ENCODE measurements at regions not wholly inside any gene's neighbourhood (a gene's known extent, or its start where the extent isn't known, plus 50 kb on each side); places are given as distances from the start of the nearest gene placed in this dataset.

GRCh38 chr6:51024126-51024525 lies 205.5 kb downstream of the TFAP2B start:
- H3K9me2 ChIP-seq (replicated peaks; ENCODE audit: insufficient read depth, low read length): no peaks in the 10 kb centered on the region
- no peak for TF ChIP-seq EZH2phosphoT487 (conservative IDR thresholded peaks at IDR 0.05; ENCODE audit: low read length)
- TF ChIP-seq, protein P1, sequence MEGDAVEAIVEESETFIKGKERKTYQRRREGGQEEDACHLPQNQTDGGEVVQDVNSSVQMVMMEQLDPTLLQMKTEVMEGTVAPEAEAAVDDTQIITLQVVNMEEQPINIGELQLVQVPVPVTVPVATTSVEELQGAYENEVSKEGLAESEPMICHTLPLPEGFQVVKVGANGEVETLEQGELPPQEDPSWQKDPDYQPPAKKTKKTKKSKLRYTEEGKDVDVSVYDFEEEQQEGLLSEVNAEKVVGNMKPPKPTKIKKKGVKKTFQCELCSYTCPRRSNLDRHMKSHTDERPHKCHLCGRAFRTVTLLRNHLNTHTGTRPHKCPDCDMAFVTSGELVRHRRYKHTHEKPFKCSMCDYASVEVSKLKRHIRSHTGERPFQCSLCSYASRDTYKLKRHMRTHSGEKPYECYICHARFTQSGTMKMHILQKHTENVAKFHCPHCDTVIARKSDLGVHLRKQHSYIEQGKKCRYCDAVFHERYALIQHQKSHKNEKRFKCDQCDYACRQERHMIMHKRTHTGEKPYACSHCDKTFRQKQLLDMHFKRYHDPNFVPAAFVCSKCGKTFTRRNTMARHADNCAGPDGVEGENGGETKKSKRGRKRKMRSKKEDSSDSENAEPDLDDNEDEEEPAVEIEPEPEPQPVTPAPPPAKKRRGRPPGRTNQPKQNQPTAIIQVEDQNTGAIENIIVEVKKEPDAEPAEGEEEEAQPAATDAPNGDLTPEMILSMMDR (IDR thresholded peaks at IDR 0.05; ENCODE audit: insufficient read depth, low read length, poor library complexity, severe bottlenecking): no peak
- H3K27ac ChIP-seq (ENCODE audit: low read depth, low read length): no peak overlapping the region
- no peak overlapping the region for H3K9ac ChIP-seq (ENCODE audit: low read length)
- H3K4me2 ChIP-seq (ENCODE audit: low read depth, low read length, poor library complexity, severe bottlenecking): no peak overlapping the region
- no peak overlapping the region for H3K4me3 ChIP-seq (ENCODE audit: insufficient read depth, low read length, poor library complexity, severe bottlenecking)
- H3K36me3 ChIP-seq (ENCODE audit: low read length): no peaks in the 10 kb centered on the region
- no peaks in the 10 kb centered on the region for H3K9me3 ChIP-seq (ENCODE audit: insufficient read depth, low read length)
- no peak overlapping the region for H2AFZ ChIP-seq (ENCODE audit: low read depth, low read length, severe bottlenecking)
- H3K27me3 ChIP-seq (ENCODE audit: low read length): no peaks in the 10 kb centered on the region
- no peaks in the 10 kb centered on the region for H4K20me1 ChIP-seq (ENCODE audit: low read depth, low read length)
- H3K79me2 ChIP-seq (ENCODE audit: insufficient read depth, low read length): no peaks in the 10 kb centered on the region
- H3F3A ChIP-seq (ENCODE audit: insufficient read depth): no peaks in the 10 kb centered on the region

DNA sequence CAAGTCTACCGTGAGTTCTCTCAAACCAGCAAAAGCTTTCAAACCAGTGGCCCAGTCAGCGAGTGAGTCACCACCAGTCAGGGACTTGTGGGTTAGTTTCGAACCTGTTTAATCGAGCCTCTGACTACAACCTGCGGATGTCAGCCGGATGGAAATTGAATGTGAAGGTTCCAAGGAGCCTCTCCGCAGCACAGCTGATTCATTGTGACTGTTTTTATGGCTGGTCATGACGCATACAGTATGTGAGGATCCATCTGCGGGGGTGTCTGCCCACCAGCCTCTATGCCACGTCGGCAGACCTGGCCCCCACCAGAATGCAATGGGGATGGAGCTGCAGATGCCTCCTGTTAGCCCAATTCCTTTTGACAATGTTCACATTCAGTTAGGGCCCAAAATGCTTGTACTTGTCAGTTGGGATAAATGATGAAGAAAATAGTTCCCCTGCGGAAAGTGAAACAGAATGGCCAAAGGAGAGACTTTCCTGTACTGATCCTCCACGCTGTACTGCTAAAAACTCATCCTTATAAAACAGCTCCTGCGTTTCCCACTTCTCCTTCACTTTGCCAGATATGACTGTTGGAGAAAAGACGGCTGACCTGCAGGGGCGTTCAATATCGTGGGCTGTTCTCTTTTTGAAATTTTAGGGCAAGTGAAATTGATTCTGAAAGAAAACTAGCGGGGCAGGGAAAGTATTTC lies 206.6 kb downstream of the TFAP2B start:
- Histone ChIP-seq H4K20me1 (ENCODE audit: low read depth, low read length) (no peaks in the 10 kb centered on the region), H3K9me3 (ENCODE audit: insufficient read depth, low read length) (no peaks in the 10 kb centered on the region), H3F3A (ENCODE audit: insufficient read depth) (no peaks in the 10 kb centered on the region), H3K4me2 (ENCODE audit: low read depth, low read length, poor library complexity, severe bottlenecking) (no peak overlapping the region), H3K27me3 (ENCODE audit: low read length) (no peaks in the 10 kb centered on the region), H3K9ac (ENCODE audit: low read length) (no peak overlapping the region), H2AFZ (ENCODE audit: low read depth, low read length, severe bottlenecking) (no peak overlapping the region), H3K27ac (ENCODE audit: low read depth, low read length) (no peak overlapping the region), H3K36me3 (ENCODE audit: low read length) (no peaks in the 10 kb centered on the region), H3K9me2 (replicated peaks; ENCODE audit: insufficient read depth, low read length) (no peaks in the 10 kb centered on the region), H3K79me2 (ENCODE audit: insufficient read depth, low read length) (no peaks in the 10 kb centered on the region), H3K4me3 (ENCODE audit: insufficient read depth, low read length, poor library complexity, severe bottlenecking) (no peak overlapping the region)
- TF ChIP-seq EZH2phosphoT487 (conservative IDR thresholded peaks at IDR 0.05; ENCODE audit: low read length): no peak
- TF ChIP-seq, protein P1 (IDR thresholded peaks at IDR 0.05; ENCODE audit: insufficient read depth, low read length, poor library complexity, severe bottlenecking): no peak

DNA sequence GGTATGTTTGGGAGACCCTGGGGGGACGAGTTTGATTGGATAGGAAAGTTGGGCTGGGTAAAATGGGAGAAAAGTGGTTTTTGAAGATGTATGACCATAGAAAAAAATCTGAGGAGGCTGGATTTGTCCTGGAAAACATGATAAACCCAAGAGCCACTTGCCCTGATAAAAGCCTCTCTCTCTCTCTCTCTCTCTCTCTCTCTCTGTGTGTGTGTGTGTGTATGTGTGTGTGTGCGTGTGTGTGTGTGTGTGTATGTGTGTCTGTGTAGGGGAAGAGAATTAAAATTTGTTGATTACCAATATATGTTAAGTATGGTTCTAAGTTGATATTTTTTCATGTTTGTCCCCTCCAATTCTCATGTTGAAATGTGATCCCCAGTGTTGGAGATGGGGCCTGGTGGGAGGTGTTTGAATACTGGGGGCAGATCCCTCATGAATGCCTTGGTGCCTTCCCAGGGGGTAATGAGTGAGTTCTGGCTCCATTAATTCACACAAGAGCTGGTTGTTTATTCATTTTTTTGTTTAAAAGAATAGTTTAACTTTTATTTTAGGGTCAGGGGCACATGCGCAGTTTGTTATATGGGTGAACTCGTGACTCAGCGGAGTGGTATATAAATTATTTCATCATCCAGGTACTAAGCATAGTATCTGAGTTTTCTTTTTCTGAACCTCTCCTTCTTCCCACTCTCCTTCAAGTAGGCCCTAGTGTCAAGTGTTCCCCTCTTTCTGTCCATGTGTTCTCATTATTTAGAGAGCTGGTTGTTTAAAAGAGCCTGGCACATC lies 208.8 kb downstream of the TFAP2B start:
- Histone ChIP-seq H3K9ac (ENCODE audit: low read length) (no peak overlapping the region), H3K27ac (ENCODE audit: low read depth, low read length) (no peak overlapping the region), H3F3A (ENCODE audit: insufficient read depth) (no peaks in the 10 kb centered on the region), H4K20me1 (ENCODE audit: low read depth, low read length) (no peaks in the 10 kb centered on the region), H3K27me3 (ENCODE audit: low read length) (no peaks in the 10 kb centered on the region), H3K36me3 (ENCODE audit: low read length) (no peaks in the 10 kb centered on the region), H3K4me2 (ENCODE audit: low read depth, low read length, poor library complexity, severe bottlenecking) (no peak overlapping the region), H3K4me3 (ENCODE audit: insufficient read depth, low read length, poor library complexity, severe bottlenecking) (no peak overlapping the region), H3K79me2 (ENCODE audit: insufficient read depth, low read length) (no peaks in the 10 kb centered on the region), H3K9me3 (ENCODE audit: insufficient read depth, low read length) (no peaks in the 10 kb centered on the region), H3K9me2 (replicated peaks; ENCODE audit: insufficient read depth, low read length) (no peaks in the 10 kb centered on the region), H2AFZ (ENCODE audit: low read depth, low read length, severe bottlenecking) (no peak overlapping the region)
- TF ChIP-seq, protein P1 (IDR thresholded peaks at IDR 0.05; ENCODE audit: insufficient read depth, low read length, poor library complexity, severe bottlenecking): no peak
- TF ChIP-seq EZH2phosphoT487 (conservative IDR thresholded peaks at IDR 0.05; ENCODE audit: low read length): no peak
